ENCODE measurements at regions not wholly inside any gene's neighbourhood (a gene's known extent, or its start where the extent isn't known, plus 50 kb on each side); places are given as distances from the start of the nearest gene placed in this dataset.

DNA sequence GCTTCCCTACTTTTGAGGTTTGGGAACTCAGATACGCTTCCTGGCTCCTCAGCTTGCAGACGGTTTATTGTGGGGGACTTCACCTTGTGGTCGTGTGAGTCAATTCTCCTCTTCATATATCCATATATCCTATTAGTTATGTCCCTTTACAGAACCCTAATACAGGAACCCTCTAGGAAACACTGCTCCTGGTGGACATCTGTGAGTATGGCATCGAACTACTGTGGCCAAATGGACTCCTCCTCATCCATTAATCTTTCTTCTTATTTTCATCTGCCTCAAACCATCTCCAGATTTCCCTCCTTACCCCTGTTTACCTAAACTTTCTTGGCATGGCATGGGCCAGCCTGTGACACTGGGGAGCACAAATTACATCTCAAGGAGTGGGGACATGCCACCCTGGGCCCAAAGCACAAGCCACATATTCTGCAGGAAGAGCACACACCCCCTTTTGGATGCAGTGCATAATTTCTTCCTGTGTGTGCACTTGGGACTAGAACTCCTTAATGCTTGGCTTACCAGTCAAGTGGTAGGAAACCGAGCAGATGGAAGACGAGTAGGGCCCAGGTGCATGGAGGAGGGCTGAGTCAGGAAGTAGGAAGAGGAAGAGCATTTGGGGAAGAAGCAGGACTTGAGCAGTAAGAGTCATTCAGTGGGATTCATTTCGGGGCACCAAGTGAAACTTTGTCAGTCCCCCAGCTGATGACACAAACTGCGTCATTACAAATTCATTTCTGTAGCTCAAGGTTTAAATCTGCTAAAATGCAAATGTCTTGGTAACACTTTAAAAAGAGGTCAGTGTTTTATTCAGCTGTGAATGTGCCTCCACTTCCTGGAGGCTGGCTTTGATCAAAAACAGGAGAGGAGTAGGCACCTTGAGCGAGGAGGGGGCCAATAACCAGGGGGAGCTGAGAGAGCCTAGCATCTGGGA, 80.8 kb upstream of the PLXNA4 start:
- no peak overlapping the region for H3K4me3 ChIP-seq (ENCODE audit: low read depth, low read length)
- TF ChIP-seq, protein P1, sequence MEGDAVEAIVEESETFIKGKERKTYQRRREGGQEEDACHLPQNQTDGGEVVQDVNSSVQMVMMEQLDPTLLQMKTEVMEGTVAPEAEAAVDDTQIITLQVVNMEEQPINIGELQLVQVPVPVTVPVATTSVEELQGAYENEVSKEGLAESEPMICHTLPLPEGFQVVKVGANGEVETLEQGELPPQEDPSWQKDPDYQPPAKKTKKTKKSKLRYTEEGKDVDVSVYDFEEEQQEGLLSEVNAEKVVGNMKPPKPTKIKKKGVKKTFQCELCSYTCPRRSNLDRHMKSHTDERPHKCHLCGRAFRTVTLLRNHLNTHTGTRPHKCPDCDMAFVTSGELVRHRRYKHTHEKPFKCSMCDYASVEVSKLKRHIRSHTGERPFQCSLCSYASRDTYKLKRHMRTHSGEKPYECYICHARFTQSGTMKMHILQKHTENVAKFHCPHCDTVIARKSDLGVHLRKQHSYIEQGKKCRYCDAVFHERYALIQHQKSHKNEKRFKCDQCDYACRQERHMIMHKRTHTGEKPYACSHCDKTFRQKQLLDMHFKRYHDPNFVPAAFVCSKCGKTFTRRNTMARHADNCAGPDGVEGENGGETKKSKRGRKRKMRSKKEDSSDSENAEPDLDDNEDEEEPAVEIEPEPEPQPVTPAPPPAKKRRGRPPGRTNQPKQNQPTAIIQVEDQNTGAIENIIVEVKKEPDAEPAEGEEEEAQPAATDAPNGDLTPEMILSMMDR (IDR thresholded peaks at IDR 0.05; ENCODE audit: insufficient read depth, low read length), result peak; percentile 53
- peak; percentile 9 for DNase-seq (ENCODE audit: low read depth)

DNA sequence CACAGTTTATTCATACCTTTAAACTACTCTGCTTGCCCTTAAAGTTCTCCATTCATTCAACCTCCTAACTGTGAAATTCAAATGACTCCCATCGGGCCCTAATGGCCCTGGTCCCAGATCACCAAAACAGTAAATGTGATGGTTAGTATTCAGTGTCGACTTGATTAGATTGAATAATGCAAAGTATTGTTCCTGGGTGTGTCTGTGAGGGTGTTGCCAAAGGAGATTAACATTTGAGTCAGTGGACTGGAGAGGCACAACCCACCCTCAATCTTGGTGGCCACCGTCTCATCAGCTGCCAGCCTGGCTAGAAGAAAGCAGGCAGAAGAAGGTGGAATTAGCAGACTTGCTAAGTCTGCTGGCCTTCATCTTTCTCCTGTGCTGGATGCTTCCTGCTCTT, 80.1 kb upstream of the PLXNA4 start:
- TF ChIP-seq, protein P1 (IDR thresholded peaks at IDR 0.05; ENCODE audit: insufficient read depth, low read length), result no peak
- no peak overlapping the region for H3K4me3 ChIP-seq (ENCODE audit: low read depth, low read length)
- DNase-seq (ENCODE audit: low read depth), result no peak

DNA sequence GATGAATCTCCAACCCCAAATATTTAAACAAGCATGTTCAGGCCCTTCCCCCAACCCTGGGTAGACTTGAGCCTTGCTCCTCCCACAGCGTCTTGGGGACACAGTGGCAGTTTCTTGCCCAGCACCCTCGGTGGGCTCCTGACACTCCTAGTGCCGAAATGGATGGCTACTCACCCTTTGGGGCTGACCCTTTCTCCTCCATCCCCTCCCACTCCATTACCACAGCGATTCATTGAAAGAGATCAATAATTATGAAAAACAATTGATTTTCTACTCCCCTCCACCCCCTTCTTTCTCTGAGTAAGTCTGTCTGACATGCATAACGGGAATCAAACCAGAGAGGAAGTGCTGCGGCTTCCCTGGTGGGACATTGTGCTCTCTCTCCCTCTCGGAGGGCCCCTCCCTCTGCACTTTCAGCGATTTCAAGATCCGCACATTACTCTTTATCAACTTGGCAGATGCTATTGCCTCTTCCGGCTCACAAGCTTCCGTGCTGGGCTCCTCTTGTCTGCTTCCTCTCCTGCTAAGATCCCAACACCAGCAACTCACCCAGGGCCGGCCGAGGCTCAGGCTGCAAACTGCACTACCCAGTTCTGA, 79.0 kb upstream of the PLXNA4 start:
- peak; percentile 46 for DNase-seq (ENCODE audit: low read depth)
- TF ChIP-seq, protein P1 (IDR thresholded peaks at IDR 0.05; ENCODE audit: insufficient read depth, low read length), result no peak

DNA sequence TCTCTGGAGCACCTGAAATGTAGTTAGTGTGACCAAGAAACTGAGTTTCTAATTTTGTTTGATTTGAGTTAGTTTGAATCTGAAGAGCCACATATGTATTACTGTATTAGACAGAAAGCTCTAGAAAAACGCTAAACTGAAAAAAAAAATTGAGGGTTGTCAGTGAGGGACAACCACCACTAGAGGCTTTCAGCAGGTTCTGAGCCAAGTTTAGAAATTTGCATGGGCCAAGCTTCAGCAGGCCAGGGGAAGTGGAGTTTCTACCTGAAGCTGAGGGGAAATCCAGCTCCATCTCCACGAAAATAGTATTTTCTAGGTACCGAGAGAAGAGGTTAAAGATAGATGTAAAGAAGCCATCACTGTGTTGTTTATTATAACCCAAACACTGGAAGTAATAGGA, 77.9 kb upstream of the PLXNA4 start:
- TF ChIP-seq, protein P1 (IDR thresholded peaks at IDR 0.05; ENCODE audit: insufficient read depth, low read length), result peak; percentile 47
- peak; percentile 12 for DNase-seq (ENCODE audit: low read depth)
- no peak overlapping the region for H3K4me3 ChIP-seq (ENCODE audit: low read depth, low read length)

More for the DNA sequence above, 79.0 kb upstream of the PLXNA4 start:
- peak overlapping the region; percentile 36 for H3K4me3 ChIP-seq (ENCODE audit: low read depth, low read length)

DNA sequence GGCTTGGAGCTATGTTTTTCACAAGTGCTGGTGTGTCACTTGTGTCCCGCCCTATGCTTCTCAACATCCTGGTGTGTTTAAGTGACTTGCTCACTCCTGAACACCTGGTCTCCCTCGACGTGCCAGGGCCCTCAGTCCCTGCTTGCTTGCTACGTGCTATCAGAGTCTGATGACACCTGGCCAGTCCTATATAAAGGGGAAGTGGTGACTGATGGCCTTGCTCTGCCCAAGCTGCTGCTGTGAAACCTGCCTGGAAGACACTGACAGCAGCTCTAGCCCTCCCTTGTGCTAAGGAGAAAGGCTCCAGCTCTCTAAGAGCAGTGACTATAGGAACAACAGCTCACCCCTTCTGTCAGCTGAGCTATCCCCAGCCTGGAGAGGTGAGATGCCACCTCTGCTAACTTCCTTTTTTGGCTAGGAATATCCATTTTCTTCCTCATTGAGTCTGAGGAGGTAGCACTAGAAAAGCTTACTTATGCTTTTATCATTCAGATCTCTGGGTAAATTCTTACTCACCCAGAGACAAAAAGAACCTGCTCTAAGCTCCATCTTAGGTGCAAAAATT, 77.2 kb upstream of the PLXNA4 start:
- DNase-seq (ENCODE audit: low read depth), result no peak
- TF ChIP-seq, protein P1 (IDR thresholded peaks at IDR 0.05; ENCODE audit: insufficient read depth, low read length), result no peak
- H3K4me3 ChIP-seq (ENCODE audit: low read depth, low read length), result no peak overlapping the region

DNA sequence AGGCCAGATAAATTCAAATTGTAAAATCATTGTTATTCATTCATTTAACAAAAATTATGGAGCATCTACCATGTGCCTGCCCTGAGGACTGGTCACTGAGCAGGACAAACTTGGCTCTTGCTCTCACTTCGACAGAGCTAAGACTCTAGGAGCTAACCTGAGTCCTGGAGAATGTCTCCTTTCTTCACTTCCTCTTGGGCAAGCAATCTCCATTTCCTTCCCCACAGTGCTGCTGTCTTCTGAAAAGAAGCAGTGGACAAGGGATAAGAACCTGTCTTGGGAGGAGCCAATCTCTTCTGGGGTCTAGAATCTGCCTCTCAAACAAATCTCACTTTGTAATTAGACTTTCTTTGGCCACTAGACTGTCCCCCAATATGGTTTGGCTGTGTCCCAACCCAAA, 76.2 kb upstream of the PLXNA4 start:
- TF ChIP-seq, protein P1 (IDR thresholded peaks at IDR 0.05; ENCODE audit: insufficient read depth, low read length), result no peak
- no peak for DNase-seq (ENCODE audit: low read depth)

More for the DNA sequence above, 76.2 kb upstream of the PLXNA4 start:
- H3K4me3 ChIP-seq (ENCODE audit: low read depth, low read length), result no peak overlapping the region

Data from fibroblast of the aortic adventitia (primary cell).